Gastrocnemius medialis (tissue), 4 donors: ENCODE measurements at regions not wholly inside any gene's neighbourhood (a gene's known extent, or its start where the extent isn't known, plus 50 kb on each side); places are given as distances from the start of the nearest gene placed in this dataset.

Experiments used
- ATAC-seq, 2 donors: fragments of 150-250 bp; one replicate each; pipeline ENCODE4 v1.9.1; 2016
- DNase-seq, 2 donors: peaks; one replicate each; pipeline ENCODE4 v3.0.0-alpha.2; 2019
- H3K27ac ChIP-seq, 4 donors: fragments of 200-600 bp; sonication (generic); 1 replicate in 1 of 4; 2 replicates in 3 of 4; pipeline ENCODE4 v1.5.1; 2016 to 2018; ENCODE audit warnings: mild to moderate bottlenecking in 2 of 4, moderate library complexity in 1 of 4
- H3K27me3 ChIP-seq, 3 donors: fragments of 200-600 bp; sonication (generic) in 2 of 3; 1 replicate in 1 of 3; 2 replicates in 2 of 3; pipeline versions ENCODE4 v1.5.1 to v1.6.0; 2016 to 2019; ENCODE audit warnings: mild to moderate bottlenecking in 1 of 3, moderate library complexity in 1 of 3
- H3K36me3 ChIP-seq, 2 donors: fragments of 200-600 bp; sonication (generic) in 1 of 2; one replicate each; pipeline ENCODE4 v1.5.1; 2017 to 2018
- H3K4me1 ChIP-seq, 2 donors: fragments of 200-600 bp; sonication (generic) in 1 of 2; one replicate each; pipeline ENCODE4 v1.5.1; 2016 to 2017; ENCODE audit warnings: mild to moderate bottlenecking in 2 of 2
- H3K4me3 ChIP-seq, 4 donors: fragments of 200-600 bp; sonication (generic) in 3 of 4; 1 replicate in 1 of 4; 2 replicates in 3 of 4; pipeline ENCODE4 v1.5.1; 2016 to 2019; ENCODE audit warnings: mild to moderate bottlenecking in 2 of 4
- H3K9me3 ChIP-seq, 3 donors: fragments of 200-600 bp; sonication (generic) in 2 of 3; 1 replicate in 1 of 3; 2 replicates in 2 of 3; pipeline ENCODE4 v1.5.1; 2016 to 2019
- POLR2A ChIP-seq, 2 donors: fragments of 450-650 bp; IDR thresholded peaks; one replicate each; pipeline ENCODE4 v1.6.1; 2017; ENCODE audit warnings: antibody characterized with exemption in 2 of 2, mild to moderate bottlenecking in 2 of 2, moderate library complexity in 2 of 2
- in situ Hi-C, 4 donors: fragments of 200-750 bp; cut with MboI; loops; one replicate each; pipeline versions ENCODE4 v1.15.0 to v1.8.0; 2017; ENCODE audit warnings: low sequenced_read_pairs in 4 of 4
- intact Hi-C: fragments of 100-400 bp; cut with DNase I; formaldehyde crosslinking; loops from one replicate; pipeline ENCODE4 v1.15.1; 2023; ENCODE audit warnings: low total_unique reads
- TF ChIP-seq, protein P1 (sequence below), 5 experiments: fragments of 450-650 bp in 3 of 5; fragments of 200-600 bp in 2 of 5; sonication (generic) in 2 of 5; IDR thresholded peaks in 4 of 5; conservative IDR thresholded peaks in 1 of 5; 1 replicate in 4 of 5; 2 replicates in 1 of 5; pipeline ENCODE4 v1.5.1; 2016 to 2019; ENCODE audit warnings: antibody characterized with exemption in 5 of 5, mild to moderate bottlenecking in 3 of 5, moderate library complexity in 3 of 5

- no peak for ATAC-seq
- no peak for TF ChIP-seq POLR2A (IDR thresholded peaks at IDR 0.05)
- TF ChIP-seq, protein P1, sequence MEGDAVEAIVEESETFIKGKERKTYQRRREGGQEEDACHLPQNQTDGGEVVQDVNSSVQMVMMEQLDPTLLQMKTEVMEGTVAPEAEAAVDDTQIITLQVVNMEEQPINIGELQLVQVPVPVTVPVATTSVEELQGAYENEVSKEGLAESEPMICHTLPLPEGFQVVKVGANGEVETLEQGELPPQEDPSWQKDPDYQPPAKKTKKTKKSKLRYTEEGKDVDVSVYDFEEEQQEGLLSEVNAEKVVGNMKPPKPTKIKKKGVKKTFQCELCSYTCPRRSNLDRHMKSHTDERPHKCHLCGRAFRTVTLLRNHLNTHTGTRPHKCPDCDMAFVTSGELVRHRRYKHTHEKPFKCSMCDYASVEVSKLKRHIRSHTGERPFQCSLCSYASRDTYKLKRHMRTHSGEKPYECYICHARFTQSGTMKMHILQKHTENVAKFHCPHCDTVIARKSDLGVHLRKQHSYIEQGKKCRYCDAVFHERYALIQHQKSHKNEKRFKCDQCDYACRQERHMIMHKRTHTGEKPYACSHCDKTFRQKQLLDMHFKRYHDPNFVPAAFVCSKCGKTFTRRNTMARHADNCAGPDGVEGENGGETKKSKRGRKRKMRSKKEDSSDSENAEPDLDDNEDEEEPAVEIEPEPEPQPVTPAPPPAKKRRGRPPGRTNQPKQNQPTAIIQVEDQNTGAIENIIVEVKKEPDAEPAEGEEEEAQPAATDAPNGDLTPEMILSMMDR (IDR thresholded peaks at IDR 0.05 in 4 of 5, conservative IDR thresholded peaks at IDR 0.05 in 1 of 5): no peak
- Histone ChIP-seq H3K4me3 (no peak overlapping the region), H3K36me3 (no peaks in the 10 kb centered on the region), H3K27me3 (no peaks in the 10 kb centered on the region), H3K9me3 (no peaks in the 10 kb centered on the region), H3K27ac (no peak overlapping the region), H3K4me1 (no peaks in the 10 kb centered on the region)
- intact Hi-C loops: no loop called here
- in situ Hi-C loops: no loop called here
- DNase-seq: no peak
These were observed 156.8 kb upstream of the ARID1B start for GRCh38 chr6:156620331-156620730.

- ATAC-seq (no peak), DNase-seq (no peak)
- no peak overlapping the region for H3K4me3 ChIP-seq
- no peak for TF ChIP-seq POLR2A (IDR thresholded peaks at IDR 0.05)
- TF ChIP-seq, protein P1 (IDR thresholded peaks at IDR 0.05 in 4 of 5, conservative IDR thresholded peaks at IDR 0.05 in 1 of 5): no peak
- intact Hi-C loops: no loop called here
- no peak overlapping the region for H3K27ac ChIP-seq
- in situ Hi-C loops: no loop called here
- no peaks in the 10 kb centered on the region for H3K4me1 ChIP-seq
- H3K27me3 ChIP-seq: no peaks in the 10 kb centered on the region
- H3K36me3 ChIP-seq: no peaks in the 10 kb centered on the region
- H3K9me3 ChIP-seq: no peaks in the 10 kb centered on the region
These were observed 158.5 kb upstream of the ARID1B start for GRCh38 chr6:156618600-156619205.

DNA sequence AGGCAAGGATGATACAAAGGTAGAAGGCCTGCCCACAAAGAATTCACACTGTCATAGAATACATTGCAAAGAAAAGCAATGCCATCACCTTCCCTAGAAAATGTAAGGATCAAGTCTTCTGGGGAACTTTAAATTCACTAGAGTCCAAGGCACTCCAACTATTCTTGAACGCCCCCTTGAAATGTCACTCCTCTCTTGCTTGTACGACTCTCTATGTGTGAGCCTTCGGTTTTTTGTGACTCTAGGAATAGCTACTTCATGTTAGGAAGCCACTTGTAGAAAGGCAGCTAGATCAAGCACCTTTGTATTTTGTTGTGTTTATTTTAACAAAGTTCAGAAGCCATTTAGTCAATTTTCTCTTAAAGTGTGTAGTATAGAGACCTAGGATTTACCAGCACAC, 159.2 kb upstream of the ARID1B start:
- in situ Hi-C loops: no loop called here
- no peak overlapping the region for H3K27ac ChIP-seq
- no peak for ATAC-seq
- H3K4me3 ChIP-seq: no peak overlapping the region
- DNase-seq: no peak
- no peaks in the 10 kb centered on the region for H3K4me1 ChIP-seq
- H3K27me3 ChIP-seq: no peaks in the 10 kb centered on the region
- no peak for TF ChIP-seq POLR2A (IDR thresholded peaks at IDR 0.05)
- TF ChIP-seq, protein P1 (IDR thresholded peaks at IDR 0.05 in 4 of 5, conservative IDR thresholded peaks at IDR 0.05 in 1 of 5): no peak
- H3K9me3 ChIP-seq: no peaks in the 10 kb centered on the region
- no peaks in the 10 kb centered on the region for H3K36me3 ChIP-seq
- intact Hi-C loops: no loop called here

DNA sequence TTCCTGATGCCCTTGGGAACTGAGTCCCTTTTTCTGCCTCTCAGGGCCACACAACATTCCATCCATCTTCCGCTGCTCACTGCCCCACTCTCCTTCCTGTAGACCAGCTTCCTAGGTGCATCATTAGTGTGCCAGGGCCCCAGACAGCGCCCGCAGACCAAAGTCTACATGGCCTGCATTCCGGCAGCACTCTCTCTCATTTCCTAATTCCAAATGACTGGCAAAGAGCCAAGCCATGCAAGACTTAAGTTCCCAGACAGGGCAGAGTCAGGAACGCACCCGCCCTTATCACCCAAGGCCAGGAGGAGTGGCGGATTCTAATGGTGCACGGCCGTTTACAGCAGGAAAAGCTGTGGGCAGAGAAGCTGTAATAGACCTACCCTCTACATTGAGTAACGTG, 159.8 kb upstream of the ARID1B start:
- H3K4me3 ChIP-seq: no peak overlapping the region
- TF ChIP-seq, protein P1 (IDR thresholded peaks at IDR 0.05 in 4 of 5, conservative IDR thresholded peaks at IDR 0.05 in 1 of 5): no peak
- TF ChIP-seq POLR2A (IDR thresholded peaks at IDR 0.05): no peak
- DNase-seq (no peak), ATAC-seq (no peak)
- intact Hi-C loops: no loop called here
- H3K9me3 ChIP-seq: peaks cover 0 to under 1% (median 0%) of the 10 kb centered on the region in 3 donors
- no peaks in the 10 kb centered on the region for H3K4me1 ChIP-seq
- no peaks in the 10 kb centered on the region for H3K27me3 ChIP-seq
- H3K36me3 ChIP-seq: no peaks in the 10 kb centered on the region
- in situ Hi-C loops: no loop called here
- H3K27ac ChIP-seq: no peak overlapping the region

GRCh38 chr6:156616495-156616894, 160.7 kb upstream of the ARID1B start:
- Histone ChIP-seq H3K27ac (no peak overlapping the region), H3K36me3 (no peaks in the 10 kb centered on the region), H3K4me3 (no peak overlapping the region), H3K9me3 (peaks cover 0 to 9% (median 0%) of the 10 kb centered on the region in 3 donors), H3K27me3 (no peaks in the 10 kb centered on the region), H3K4me1 (no peaks in the 10 kb centered on the region)
- DNase-seq: no peak
- TF ChIP-seq, protein P1 (IDR thresholded peaks at IDR 0.05 in 4 of 5, conservative IDR thresholded peaks at IDR 0.05 in 1 of 5): no peak
- intact Hi-C loops (no loop called here), in situ Hi-C loops (no loop called here)
- no peak for ATAC-seq
